RWPE2 (cell line): ENCODE measurements at regions not wholly inside any gene's neighbourhood (a gene's known extent, or its start where the extent isn't known, plus 50 kb on each side); places are given as distances from the start of the nearest gene placed in this dataset.

Experiments
- ATAC-seq: fragments of 200-7000 bp; cut with Tn5 transposase; 3 replicates; pipeline ENCODE4 v1.9.1; 2021; ENCODE audit warnings: low read depth
- DNase-seq: peaks from one replicate; pipeline ENCODE4 v3.0.0-alpha.2; 2020; ENCODE audit warnings: low spot score
- H3K27ac ChIP-seq: fragments of 450-650 bp; 2 replicates; pipeline ENCODE4 v1.5.1; 2017; ENCODE audit warnings: mild to moderate bottlenecking; ENCODE audit not compliant: poor library complexity, severe bottlenecking
- H3K27me3 ChIP-seq: fragments of 250-450 bp; sonication (Bioruptor Pico); 2 replicates; pipeline ENCODE4 v1.5.1; 2021; ENCODE audit warnings: mild to moderate bottlenecking, moderate library complexity; ENCODE audit not compliant: insufficient read depth, poor library complexity, severe bottlenecking
- H3K36me3 ChIP-seq: fragments of 250-450 bp; sonication (Bioruptor Pico); 2 replicates; pipeline ENCODE4 v1.5.1; 2020; ENCODE audit warnings: low read depth, mild to moderate bottlenecking, moderate library complexity
- H3K4me1 ChIP-seq: fragments of 250-450 bp; sonication (Bioruptor Pico); 2 replicates; pipeline ENCODE4 v1.5.1; 2021; ENCODE audit warnings: mild to moderate bottlenecking, moderate library complexity; ENCODE audit not compliant: insufficient read depth, poor library complexity, severe bottlenecking
- H3K4me3 ChIP-seq: fragments of 250-450 bp; sonication (Bioruptor Pico); 2 replicates; pipeline ENCODE4 v1.5.1; 2021; ENCODE audit warnings: mild to moderate bottlenecking, moderate library complexity; ENCODE audit not compliant: severe bottlenecking
- H3K9me3 ChIP-seq: fragments of 250-450 bp; sonication (Bioruptor Pico); 2 replicates; pipeline ENCODE4 v1.5.1; 2021; ENCODE audit warnings: mild to moderate bottlenecking, moderate library complexity; ENCODE audit not compliant: severe bottlenecking
- CTCF ChIP-seq: fragments of 450-650 bp; IDR thresholded peaks from one replicate; pipeline ENCODE4 v1.5.1; 2017; ENCODE audit warnings: mild to moderate bottlenecking, moderate library complexity; ENCODE audit not compliant: poor library complexity, severe bottlenecking

DNA sequence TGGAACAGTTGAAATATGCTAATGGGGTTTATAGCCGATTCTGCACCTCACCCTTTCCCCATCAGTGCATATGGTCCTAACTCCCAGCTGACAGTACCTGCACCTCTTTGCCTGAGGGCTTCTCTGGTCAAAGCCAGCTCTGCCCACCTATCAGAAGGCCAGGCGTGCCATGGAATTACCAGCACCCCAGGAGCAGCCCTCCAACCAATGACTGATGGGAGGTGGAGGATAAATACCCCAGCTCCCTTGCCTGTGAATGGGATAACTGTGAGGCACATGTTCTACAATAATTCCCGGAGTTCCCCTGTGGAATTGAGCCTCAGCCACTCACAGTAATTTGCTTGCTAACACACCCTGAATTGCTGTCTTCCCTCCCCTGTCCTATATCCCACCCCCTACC, 572.0 kb downstream of the BCOR start:
- ATAC-seq (no peak), DNase-seq (no peak)
- H3K4me3 ChIP-seq = no peak overlapping the region
- no peaks in the 10 kb centered on the region for H3K27me3 ChIP-seq
- no peaks in the 10 kb centered on the region for H3K4me1 ChIP-seq
- H3K36me3 ChIP-seq = no peaks in the 10 kb centered on the region
- no peak overlapping the region for H3K27ac ChIP-seq
- no peak for TF ChIP-seq CTCF
- no peaks in the 10 kb centered on the region for H3K9me3 ChIP-seq

- H3K27ac ChIP-seq = no peak overlapping the region
- ATAC-seq = no peak
- no peaks in the 10 kb centered on the region for H3K9me3 ChIP-seq
- H3K27me3 ChIP-seq = no peaks in the 10 kb centered on the region
- no peaks in the 10 kb centered on the region for H3K36me3 ChIP-seq
- TF ChIP-seq CTCF = no peak
- no peaks in the 10 kb centered on the region for H3K4me1 ChIP-seq
- no peak overlapping the region for H3K4me3 ChIP-seq
- DNase-seq = no peak
Observed at GRCh38 chrX:39527025-39527424, 570.7 kb downstream of the BCOR start.

- DNase-seq (no peak), ATAC-seq (no peak)
- Histone ChIP-seq H3K4me1 (no peaks in the 10 kb centered on the region), H3K27me3 (no peaks in the 10 kb centered on the region), H3K9me3 (no peaks in the 10 kb centered on the region), H3K27ac (no peak overlapping the region), H3K36me3 (no peaks in the 10 kb centered on the region), H3K4me3 (no peak overlapping the region)
- TF ChIP-seq CTCF = no peak
Observed at GRCh38 chrX:39528161-39528916, 569.4 kb downstream of the BCOR start.

DNA sequence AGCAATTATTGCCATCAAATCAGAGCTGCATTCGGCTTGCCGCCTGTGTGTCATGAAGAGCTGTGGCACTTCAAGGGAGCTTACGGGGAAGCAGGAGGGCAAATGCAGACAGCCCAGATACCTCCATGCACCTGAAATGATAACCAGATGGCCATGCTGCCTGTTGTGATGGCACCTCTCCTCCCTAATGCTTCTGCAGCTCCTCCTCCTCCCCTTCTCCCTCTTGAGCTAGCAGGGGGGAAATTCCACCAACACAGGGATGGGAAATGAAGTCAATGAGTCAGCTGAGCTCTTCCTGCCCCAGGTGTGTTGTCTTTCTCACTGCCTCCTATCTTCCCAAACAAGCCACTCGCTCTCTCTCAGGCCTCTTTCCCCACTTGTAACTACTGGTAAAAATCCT, 565.0 kb downstream of the BCOR start:
- Histone ChIP-seq H3K27ac (no peak overlapping the region), H3K36me3 (no peaks in the 10 kb centered on the region), H3K4me1 (no peaks in the 10 kb centered on the region), H3K27me3 (no peaks in the 10 kb centered on the region), H3K4me3 (no peak overlapping the region), H3K9me3 (no peaks in the 10 kb centered on the region)
- ATAC-seq (no peak), DNase-seq (no peak)
- TF ChIP-seq CTCF = no peak

GRCh38 chrX:39534949-39535348, 562.8 kb downstream of the BCOR start:
- Histone ChIP-seq H3K4me1 (no peaks in the 10 kb centered on the region), H3K27me3 (no peaks in the 10 kb centered on the region), H3K4me3 (no peak overlapping the region), H3K9me3 (no peaks in the 10 kb centered on the region), H3K27ac (no peak overlapping the region), H3K36me3 (no peaks in the 10 kb centered on the region)
- no peak for TF ChIP-seq CTCF
- DNase-seq (no peak), ATAC-seq (no peak)
